Left ventricle myocardium inferior (tissue), 1 donor: ENCODE measurements at regions not wholly inside any gene's neighbourhood (a gene's known extent, or its start where the extent isn't known, plus 50 kb on each side); places are given as distances from the start of the nearest gene placed in this dataset.

Source experiments
- DNase-seq: peaks from one replicate; pipeline ENCODE4 v3.0.0-alpha.2; 2020
- H3K27ac ChIP-seq: fragments of 200-600 bp; replicated peaks from 2 replicates; pipeline ENCODE4 v1.8.0; 2021
- H3K27me3 ChIP-seq: fragments of 200-600 bp; 2 replicates; pipeline ENCODE4 v1.8.0; 2021; ENCODE audit warnings: low read depth
- H3K36me3 ChIP-seq: fragments of 200-600 bp; 2 replicates; pipeline ENCODE4 v1.8.0; 2021
- H3K4me1 ChIP-seq: fragments of 200-600 bp; 2 replicates; pipeline ENCODE4 v1.8.0; 2021
- H3K4me3 ChIP-seq: fragments of 200-600 bp; 2 replicates; pipeline ENCODE4 v1.8.0; 2021; ENCODE audit warnings: mild to moderate bottlenecking, moderate library complexity
- H3K9me3 ChIP-seq: fragments of 200-600 bp; replicated peaks from 2 replicates; pipeline ENCODE4 v1.8.0; 2021
- CTCF ChIP-seq: fragments of 200-600 bp; IDR thresholded peaks from 2 replicates; pipeline ENCODE4 v1.8.0; 2021; ENCODE audit warnings: antibody characterized with exemption, mild to moderate bottlenecking, borderline replicate concordance
- intact Hi-C: fragments of 100-400 bp; cut with micrococcal nuclease; formaldehyde crosslinking; loops from one replicate; pipeline ENCODE4 v1.11.0; 2022
- donor health status: DM: no; HTN: yes; CAD: no; lungs with severe emphysema.

GRCh38 chr10:98332623-98333269 lies 64.8 kb upstream of the LOXL4 start:
- intact Hi-C loops: no loop called here
- Histone ChIP-seq H3K36me3 (no peaks in the 10 kb centered on the region), H3K27ac (no peak overlapping the region), H3K9me3 (peaks cover 6% of the 10 kb centered on the region), H3K27me3 (no peaks in the 10 kb centered on the region), H3K4me1 (peaks cover 6% of the 10 kb centered on the region), H3K4me3 (no peak overlapping the region)
- no peak for DNase-seq
- no peak for TF ChIP-seq CTCF

GRCh38 chr10:98331885-98332284 lies 63.9 kb upstream of the LOXL4 start:
- DNase-seq: no peak
- peak; percentile 42 for TF ChIP-seq CTCF
- H3K36me3 ChIP-seq: no peaks in the 10 kb centered on the region
- no peak overlapping the region for H3K4me3 ChIP-seq
- peaks cover 13% of the 10 kb centered on the region for H3K4me1 ChIP-seq
- intact Hi-C loops: no loop called here
- peaks cover 2% of the 10 kb centered on the region for H3K27me3 ChIP-seq
- H3K27ac ChIP-seq: no peak overlapping the region
- peaks cover 6% of the 10 kb centered on the region for H3K9me3 ChIP-seq

- DNase-seq: no peak
- Histone ChIP-seq H3K4me3 (no peak overlapping the region), H3K27me3 (peaks cover 10% of the 10 kb centered on the region), H3K36me3 (no peaks in the 10 kb centered on the region), H3K4me1 (peaks cover 14% of the 10 kb centered on the region), H3K9me3 (peaks cover 6% of the 10 kb centered on the region), H3K27ac (no peak overlapping the region)
- intact Hi-C loops: no loop called here
- TF ChIP-seq CTCF: no peak
Measured at GRCh38 chr10:98330987-98331386, 63.0 kb upstream of the LOXL4 start.

- no peak for DNase-seq
- Histone ChIP-seq H3K9me3 (peaks cover 6% of the 10 kb centered on the region), H3K27ac (no peak overlapping the region), H3K4me1 (peaks cover 19% of the 10 kb centered on the region), H3K27me3 (peaks cover 10% of the 10 kb centered on the region), H3K36me3 (no peaks in the 10 kb centered on the region), H3K4me3 (no peak overlapping the region)
- intact Hi-C loops: no loop called here
- TF ChIP-seq CTCF: no peak
Measured at GRCh38 chr10:98328640-98329039, 60.6 kb upstream of the LOXL4 start.

GRCh38 chr10:98328163-98328562 lies 60.2 kb upstream of the LOXL4 start:
- no peak for TF ChIP-seq CTCF

GRCh38 chr10:98326621-98327027 lies 58.6 kb upstream of the LOXL4 start:
- no peak for TF ChIP-seq CTCF
- Histone ChIP-seq H3K36me3 (no peaks in the 10 kb centered on the region), H3K4me1 (peaks cover 34% of the 10 kb centered on the region), H3K27ac (peak overlapping the region; percentile 67), H3K9me3 (peaks cover 6% of the 10 kb centered on the region), H3K27me3 (peaks cover 10% of the 10 kb centered on the region), H3K4me3 (no peak overlapping the region)
- DNase-seq: peak; percentile 33
- intact Hi-C loops: no loop called here

More at GRCh38 chr10:98328163-98328562, 60.2 kb upstream of the LOXL4 start:
- H3K36me3 ChIP-seq: no peaks in the 10 kb centered on the region
- peaks cover 24% of the 10 kb centered on the region for H3K4me1 ChIP-seq
- peaks cover 6% of the 10 kb centered on the region for H3K9me3 ChIP-seq
- intact Hi-C loops: no loop called here
- no peak overlapping the region for H3K4me3 ChIP-seq
- DNase-seq: no peak
- H3K27me3 ChIP-seq: peaks cover 10% of the 10 kb centered on the region
- H3K27ac ChIP-seq: peak overlapping the region; percentile 21
